Endothelial cell (in vitro differentiated cells): ENCODE measurements at regions not wholly inside any gene's neighbourhood (a gene's known extent, or its start where the extent isn't known, plus 50 kb on each side); places are given as distances from the start of the nearest gene placed in this dataset.

Experiments used
- DNase-seq: peaks from one replicate; pipeline ENCODE4 v3.0.0; 2021; ENCODE audit warnings: low spot score
- H3K27ac Mint-ChIP-seq: one replicate; pipeline ENCODE4 v1.8.0; 2021; ENCODE audit warnings: mixed read lengths, inconsistent platforms; ENCODE audit not compliant: unreplicated experiment
- H3K27me3 Mint-ChIP-seq: one replicate; pipeline ENCODE4 v1.8.0; 2021; ENCODE audit warnings: mild to moderate bottlenecking, moderate library complexity, mixed read lengths, inconsistent platforms; ENCODE audit not compliant: unreplicated experiment
- H3K36me3 Mint-ChIP-seq: one replicate; pipeline ENCODE4 v1.8.0; 2021; ENCODE audit warnings: mild to moderate bottlenecking, low read depth, mixed read lengths, inconsistent platforms; ENCODE audit not compliant: unreplicated experiment
- H3K4me1 Mint-ChIP-seq: one replicate; pipeline ENCODE4 v1.8.0; 2021; ENCODE audit warnings: mild to moderate bottlenecking, mixed read lengths, inconsistent platforms; ENCODE audit not compliant: unreplicated experiment
- H3K4me3 Mint-ChIP-seq: one replicate; pipeline ENCODE4 v1.8.0; 2021; ENCODE audit warnings: mild to moderate bottlenecking, mixed read lengths, inconsistent platforms; ENCODE audit not compliant: unreplicated experiment
- H3K9me3 Mint-ChIP-seq: one replicate; pipeline ENCODE4 v1.8.0; 2021; ENCODE audit warnings: mixed read lengths, inconsistent platforms; ENCODE audit not compliant: unreplicated experiment
- TF ChIP-seq, protein P1 (sequence below): fragments of 200-600 bp; sonication (generic); IDR thresholded peaks from one replicate; pipeline ENCODE4 v1.5.0; 2021; ENCODE audit warnings: antibody characterized with exemption; ENCODE audit not compliant: unreplicated experiment

DNA sequence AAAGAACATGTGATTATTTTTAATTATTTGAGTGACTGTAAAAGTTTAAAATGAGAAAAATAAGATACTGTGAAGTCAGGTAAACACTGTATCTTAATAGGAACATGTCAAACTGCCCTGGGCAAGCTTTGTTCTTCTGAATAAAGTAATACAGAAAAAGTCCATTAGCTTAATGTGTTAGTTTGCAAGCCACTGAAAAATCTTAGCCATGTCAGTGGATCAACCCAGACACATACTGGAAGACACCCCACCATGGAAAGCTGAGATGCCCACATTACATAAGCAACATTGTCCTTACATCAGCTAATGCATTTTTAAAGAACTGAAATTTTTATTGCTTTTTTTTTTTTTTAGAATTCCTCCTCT, 155.2 kb downstream of the BBOX1 start:
- Mint-ChIP-seq H3K4me3 (no peak overlapping the region), H3K27ac (no peak overlapping the region), H3K27me3 (peaks cover 3% of the 10 kb centered on the region), H3K4me1 (peaks cover 3% of the 10 kb centered on the region), H3K36me3 (no peaks in the 10 kb centered on the region), H3K9me3 (no peaks in the 10 kb centered on the region)
- DNase-seq: no peak
- TF ChIP-seq, protein P1, sequence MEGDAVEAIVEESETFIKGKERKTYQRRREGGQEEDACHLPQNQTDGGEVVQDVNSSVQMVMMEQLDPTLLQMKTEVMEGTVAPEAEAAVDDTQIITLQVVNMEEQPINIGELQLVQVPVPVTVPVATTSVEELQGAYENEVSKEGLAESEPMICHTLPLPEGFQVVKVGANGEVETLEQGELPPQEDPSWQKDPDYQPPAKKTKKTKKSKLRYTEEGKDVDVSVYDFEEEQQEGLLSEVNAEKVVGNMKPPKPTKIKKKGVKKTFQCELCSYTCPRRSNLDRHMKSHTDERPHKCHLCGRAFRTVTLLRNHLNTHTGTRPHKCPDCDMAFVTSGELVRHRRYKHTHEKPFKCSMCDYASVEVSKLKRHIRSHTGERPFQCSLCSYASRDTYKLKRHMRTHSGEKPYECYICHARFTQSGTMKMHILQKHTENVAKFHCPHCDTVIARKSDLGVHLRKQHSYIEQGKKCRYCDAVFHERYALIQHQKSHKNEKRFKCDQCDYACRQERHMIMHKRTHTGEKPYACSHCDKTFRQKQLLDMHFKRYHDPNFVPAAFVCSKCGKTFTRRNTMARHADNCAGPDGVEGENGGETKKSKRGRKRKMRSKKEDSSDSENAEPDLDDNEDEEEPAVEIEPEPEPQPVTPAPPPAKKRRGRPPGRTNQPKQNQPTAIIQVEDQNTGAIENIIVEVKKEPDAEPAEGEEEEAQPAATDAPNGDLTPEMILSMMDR: no peak

DNA sequence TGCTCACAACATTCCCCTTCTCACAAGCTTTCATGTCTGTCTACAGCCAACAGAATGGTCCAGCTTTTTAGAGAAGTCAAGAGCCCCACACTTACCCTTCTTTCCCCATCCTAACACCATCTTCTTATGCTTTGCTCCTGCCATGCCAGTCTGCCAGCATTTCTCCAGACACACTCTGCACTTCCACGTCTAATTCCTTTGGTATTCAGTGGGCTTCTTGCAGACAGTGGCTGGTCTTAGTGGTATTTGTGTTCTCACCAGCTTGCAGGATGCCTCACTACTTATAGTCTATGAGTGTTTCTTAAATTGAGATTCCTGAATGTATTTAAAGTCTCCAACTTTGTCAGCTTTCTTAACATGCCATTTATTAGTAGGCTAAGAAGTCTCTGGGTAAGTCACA, 154.4 kb downstream of the BBOX1 start:
- no peaks in the 10 kb centered on the region for H3K9me3 Mint-ChIP-seq
- H3K36me3 Mint-ChIP-seq: no peaks in the 10 kb centered on the region
- peaks cover 1% of the 10 kb centered on the region for H3K27me3 Mint-ChIP-seq
- TF ChIP-seq, protein P1: no peak
- no peak overlapping the region for H3K4me3 Mint-ChIP-seq
- no peak for DNase-seq
- H3K4me1 Mint-ChIP-seq: peaks cover 3% of the 10 kb centered on the region
- no peak overlapping the region for H3K27ac Mint-ChIP-seq

DNA sequence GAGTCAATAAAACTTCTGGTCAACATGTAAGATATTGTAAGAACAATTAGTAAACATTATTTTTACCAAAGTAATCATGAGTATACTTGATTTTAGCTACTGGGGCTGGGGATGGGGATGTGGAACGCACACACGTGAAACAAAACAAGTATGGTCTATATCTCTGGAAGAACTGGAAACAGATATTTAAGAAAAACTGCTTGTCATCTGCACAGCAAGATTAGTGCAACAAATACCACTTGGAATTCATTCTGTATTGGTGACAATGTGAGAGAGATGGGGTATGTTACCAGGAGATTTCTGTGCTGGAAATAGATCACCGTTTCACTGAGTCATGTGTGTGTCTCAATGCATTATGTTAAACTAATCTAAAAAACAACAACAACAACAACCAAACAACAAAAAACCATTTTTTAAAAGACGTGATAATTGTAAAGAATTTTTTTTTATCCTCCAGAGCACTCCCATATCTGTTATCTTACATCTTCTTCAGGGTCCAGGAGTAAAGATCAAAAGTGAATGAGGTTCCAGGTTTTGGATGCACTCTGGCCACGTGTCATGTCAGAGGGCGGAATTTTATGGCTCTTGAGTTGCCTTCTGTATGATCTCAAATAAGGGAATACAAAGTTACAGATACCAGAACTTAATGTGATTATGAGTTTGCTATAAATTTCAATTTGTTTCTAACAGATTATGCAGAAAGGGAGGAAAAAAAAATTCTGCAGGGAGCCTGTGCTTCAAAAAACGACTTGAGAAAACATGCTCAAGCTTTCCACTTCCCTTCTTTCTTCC, 153.0 kb downstream of the BBOX1 start:
- Mint-ChIP-seq H3K4me1 (peaks cover 3% of the 10 kb centered on the region), H3K27me3 (peaks cover 1% of the 10 kb centered on the region), H3K4me3 (no peak overlapping the region), H3K36me3 (no peaks in the 10 kb centered on the region), H3K9me3 (no peaks in the 10 kb centered on the region), H3K27ac (no peak overlapping the region)
- TF ChIP-seq, protein P1: no peak
- DNase-seq: no peak

DNA sequence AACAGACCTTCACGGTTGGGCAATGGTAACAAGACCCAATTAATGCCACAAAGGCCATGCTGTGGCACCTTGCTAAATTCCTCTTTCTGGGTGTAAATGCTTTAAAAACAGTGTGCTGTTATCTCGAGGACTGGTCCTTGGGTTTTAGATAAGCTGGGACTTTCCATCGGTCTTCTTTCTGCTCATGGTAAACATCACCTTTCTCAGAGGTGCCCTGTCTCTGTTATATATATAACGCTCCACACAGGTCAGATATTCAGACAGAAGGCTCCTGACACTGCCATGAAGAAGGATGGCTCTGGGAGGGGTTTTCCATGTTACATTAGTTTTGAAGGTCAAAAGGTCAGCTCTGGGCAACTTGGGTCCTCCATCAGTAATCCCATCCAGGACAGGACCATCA, 151.6 kb downstream of the BBOX1 start:
- TF ChIP-seq, protein P1: no peak
- Mint-ChIP-seq H3K4me1 (peaks cover 3% of the 10 kb centered on the region), H3K9me3 (no peaks in the 10 kb centered on the region), H3K27me3 (peaks cover 4% of the 10 kb centered on the region), H3K27ac (no peak overlapping the region), H3K4me3 (no peak overlapping the region), H3K36me3 (no peaks in the 10 kb centered on the region)
- no peak for DNase-seq

DNA sequence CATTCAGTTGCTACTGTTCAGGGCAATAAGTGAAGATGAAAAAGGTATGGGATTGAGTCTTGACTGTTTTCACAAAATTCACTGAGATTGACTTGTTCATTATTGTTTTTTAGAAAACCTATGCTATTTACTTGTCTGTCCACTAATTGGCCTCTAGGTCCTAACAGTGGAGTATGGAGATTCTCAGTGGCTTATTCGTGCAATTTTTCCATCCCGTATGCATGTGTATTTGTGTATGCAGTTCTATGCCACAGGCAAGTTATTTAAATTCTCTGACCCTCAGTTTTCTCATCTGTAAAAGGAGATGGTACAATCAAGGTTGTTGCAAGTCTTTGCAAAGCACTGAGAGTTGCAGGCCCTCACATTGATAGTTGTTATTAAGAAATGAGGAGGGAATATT, 151.0 kb downstream of the BBOX1 start:
- no peak for DNase-seq
- H3K9me3 Mint-ChIP-seq: no peaks in the 10 kb centered on the region
- TF ChIP-seq, protein P1: no peak
- no peaks in the 10 kb centered on the region for H3K36me3 Mint-ChIP-seq
- H3K27ac Mint-ChIP-seq: no peak overlapping the region
- no peak overlapping the region for H3K4me3 Mint-ChIP-seq
- H3K4me1 Mint-ChIP-seq: peaks cover 3% of the 10 kb centered on the region
- peaks cover 4% of the 10 kb centered on the region for H3K27me3 Mint-ChIP-seq
